ENCODE measurements at regions not wholly inside any gene's neighbourhood (a gene's known extent, or its start where the extent isn't known, plus 50 kb on each side); places are given as distances from the start of the nearest gene placed in this dataset.

DNA sequence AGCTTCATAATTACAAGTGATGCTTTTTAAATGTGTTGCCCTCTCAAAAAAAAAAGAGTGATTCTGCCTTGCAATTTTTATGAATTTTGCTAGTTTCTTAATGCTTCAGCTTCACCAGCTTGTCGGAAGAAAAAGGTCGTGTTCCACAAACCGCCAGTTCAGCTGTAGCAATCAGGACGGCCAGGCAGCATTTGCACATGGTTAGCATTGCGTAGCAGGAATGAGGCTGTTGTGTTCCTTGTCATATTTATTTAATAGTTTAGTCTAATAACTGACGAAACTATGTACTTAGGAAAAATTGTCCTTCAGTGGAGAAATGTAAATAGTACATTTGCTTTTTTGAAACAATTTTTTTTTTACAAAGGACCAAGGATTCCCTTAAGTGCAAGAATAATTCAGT lies 64.9 kb upstream of the SELENOK start:
- no peak for DNase-seq (ENCODE audit: low spot score)
- no peak for FAIRE-seq

DNA sequence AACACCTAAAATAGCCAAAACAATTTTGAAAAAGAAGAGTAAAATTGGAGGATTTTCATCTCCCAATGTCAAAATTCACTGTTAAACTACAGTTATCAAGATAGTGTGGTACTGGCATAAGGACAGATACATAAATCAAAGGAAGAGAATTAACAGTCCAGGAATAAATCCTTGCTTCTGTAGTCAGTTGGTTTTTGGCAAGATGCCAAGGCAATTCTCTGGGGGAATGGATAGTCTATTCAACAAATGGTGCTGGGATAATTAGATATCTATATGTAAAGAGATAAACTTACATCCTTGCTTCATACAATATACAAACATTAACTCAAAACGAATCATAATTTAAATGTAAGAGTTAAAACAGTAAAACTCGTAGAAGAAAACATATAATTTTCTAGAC lies 57.9 kb upstream of the SELENOK start:
- DNase-seq (ENCODE audit: low spot score) (no peak), FAIRE-seq (no peak)

DNA sequence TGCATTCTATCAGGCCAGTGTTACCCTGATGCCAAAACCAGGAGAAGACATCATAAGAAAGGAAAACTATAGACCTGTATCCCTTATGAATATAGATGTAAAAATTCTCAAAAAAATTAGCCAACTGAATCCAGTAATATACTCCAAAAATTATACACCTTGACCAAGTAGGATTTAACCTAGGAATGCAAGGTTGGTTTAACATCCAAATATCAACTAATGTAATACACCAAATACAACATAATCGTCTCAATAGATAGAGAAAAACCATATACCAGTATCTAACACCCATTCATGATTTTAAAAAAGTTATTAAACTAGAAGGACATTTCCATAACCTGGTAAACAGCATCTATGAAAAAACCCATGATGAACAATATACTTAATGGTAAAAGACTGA lies 56.5 kb upstream of the SELENOK start:
- no peak for FAIRE-seq
- DNase-seq (ENCODE audit: low spot score): no peak

DNA sequence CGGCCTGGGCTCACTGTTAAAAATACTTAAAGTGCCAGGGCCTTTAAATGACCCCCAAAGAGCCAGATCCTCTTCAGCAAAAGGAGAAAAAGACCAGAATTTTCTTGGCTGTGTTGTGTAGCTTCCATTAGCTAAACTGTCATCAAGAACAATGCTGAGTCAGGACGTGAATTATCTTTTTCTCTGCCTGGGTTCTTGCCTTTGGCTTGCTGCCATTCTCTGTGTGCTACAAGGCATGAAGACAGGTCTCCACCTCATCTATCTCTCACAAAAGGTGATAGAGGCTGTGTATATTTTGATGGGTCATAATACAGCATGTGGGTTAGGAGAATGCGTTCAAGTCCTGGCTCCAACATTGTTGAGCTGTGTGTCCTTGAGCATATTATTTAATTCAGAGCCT lies 52.4 kb upstream of the SELENOK start:
- FAIRE-seq (no peak), DNase-seq (ENCODE audit: low spot score) (no peak)

DNA sequence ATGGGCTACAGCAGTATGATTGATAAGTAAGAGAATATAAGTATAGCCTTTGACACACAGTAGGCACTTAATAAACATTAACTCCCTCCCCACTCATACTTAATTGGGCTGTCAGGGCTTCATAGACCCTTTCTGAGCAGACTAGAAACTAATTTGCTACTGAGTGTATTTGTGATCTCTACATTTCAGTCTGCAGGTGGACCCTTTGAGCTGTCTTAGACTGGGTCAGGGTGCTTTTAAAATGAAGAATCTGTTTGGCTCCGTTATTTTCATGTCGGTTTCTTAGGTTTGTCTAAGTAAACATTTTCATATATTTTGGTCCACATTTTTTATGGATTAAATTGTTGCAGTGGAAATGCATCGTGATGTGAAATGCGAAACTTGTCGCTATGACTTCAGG lies 50.3 kb upstream of the SELENOK start:
- DNase-seq (ENCODE audit: low spot score) (no peak), FAIRE-seq (no peak)
